GM19193 (cell line): ENCODE measurements at regions not wholly inside any gene's neighbourhood (a gene's known extent, or its start where the extent isn't known, plus 50 kb on each side); places are given as distances from the start of the nearest gene placed in this dataset.

ENCODE experiments used
- POLR2A ChIP-seq: IDR thresholded peaks from 4 replicates; pipeline ENCODE4 v1.6.1; 2011; ENCODE audit not compliant: insufficient read depth, insufficient read length; ENCODE audit errors: extremely low read depth

DNA sequence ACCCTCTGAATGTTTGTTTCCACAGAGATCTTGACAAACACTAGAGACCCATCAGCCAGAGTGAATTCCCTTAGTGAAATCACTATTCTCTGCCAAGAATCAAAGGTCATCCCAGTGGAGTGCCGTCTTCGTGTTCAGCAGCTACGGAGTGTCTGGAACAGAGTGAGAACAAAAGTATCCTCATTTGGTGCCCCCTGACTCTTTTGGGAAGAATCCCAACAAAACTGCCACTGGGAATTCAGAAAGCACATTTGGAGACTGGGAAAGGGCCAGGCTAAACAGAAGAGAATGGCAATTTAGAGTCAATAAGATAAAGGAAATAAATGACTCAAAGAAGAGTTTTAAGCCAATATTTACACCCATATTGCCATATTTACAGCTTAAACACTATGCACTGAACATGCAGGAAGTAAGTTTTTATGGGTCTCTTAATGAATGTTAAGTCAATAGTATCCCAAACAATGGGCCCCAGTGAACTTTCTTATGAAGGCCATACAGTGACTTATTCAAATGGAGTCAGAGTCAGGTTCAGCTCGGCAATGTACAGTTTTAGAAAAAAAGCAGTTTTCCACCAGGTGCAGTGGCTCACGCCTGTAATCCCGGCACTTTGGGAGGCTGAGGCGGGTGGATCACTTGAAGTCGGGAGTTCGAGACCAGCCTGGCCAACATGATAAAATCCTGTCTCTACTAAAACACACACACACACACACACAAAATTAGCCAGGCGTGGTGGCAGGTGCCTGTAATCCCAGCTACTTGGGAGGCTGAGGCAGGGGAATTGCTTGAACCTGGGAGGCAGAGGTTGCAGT, 392.6 kb downstream of the KLF5 start:
- no peak for TF ChIP-seq POLR2A

GRCh38 chr13:73450583-73450982, 391.8 kb downstream of the KLF5 start:
- TF ChIP-seq POLR2A, result no peak

GRCh38 chr13:73449252-73449651, 390.4 kb downstream of the KLF5 start:
- TF ChIP-seq POLR2A, result no peak

DNA sequence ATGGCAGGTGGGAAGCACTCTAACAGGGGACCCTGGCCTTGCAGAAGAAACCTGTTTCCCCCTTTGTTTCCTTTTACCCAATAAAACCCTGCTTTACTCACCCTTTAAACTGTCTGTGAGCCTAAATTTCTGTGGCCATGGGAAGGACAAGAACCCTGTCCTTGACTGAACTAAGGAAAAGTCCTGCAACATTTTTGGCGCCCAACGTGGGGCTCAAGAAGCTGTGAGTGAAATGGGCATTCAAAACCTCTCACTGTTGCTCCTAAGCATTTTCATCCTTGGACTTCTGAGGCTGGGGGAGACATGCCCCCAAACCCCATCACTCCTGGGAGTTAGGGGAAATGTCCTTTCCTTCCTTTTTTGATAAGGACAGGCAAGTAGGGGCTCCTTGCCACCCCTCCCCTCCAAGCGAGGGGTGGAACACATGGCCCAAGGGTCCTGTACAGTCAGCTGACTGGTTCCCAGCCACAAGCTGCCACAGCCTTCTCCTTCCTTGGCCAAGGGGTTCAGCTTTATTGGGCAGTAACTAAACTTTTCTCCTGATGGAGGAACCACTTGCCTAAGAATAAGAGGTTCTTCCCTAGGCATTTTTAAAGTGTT, 381.6 kb downstream of the KLF5 start:
- no peak for TF ChIP-seq POLR2A

DNA sequence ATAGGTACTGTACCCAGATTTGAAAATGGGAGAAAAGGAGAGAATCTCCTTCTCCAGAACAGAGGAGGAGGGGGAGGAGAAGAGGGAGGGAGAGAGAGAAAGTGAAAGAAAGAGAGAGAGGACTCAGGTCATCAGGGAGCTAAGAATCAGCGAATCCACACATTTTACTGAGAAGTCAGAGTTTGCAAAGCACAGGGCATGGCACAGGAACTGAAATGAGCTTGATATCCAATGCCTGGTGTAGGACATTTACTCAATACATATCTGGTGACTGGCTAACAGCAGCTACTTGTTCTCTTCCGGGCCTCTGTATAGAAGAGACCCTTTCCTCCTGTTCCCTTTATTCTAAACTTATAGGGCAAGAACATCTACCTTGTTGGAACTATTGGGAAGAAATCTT, 375.1 kb downstream of the KLF5 start:
- no peak for TF ChIP-seq POLR2A

DNA sequence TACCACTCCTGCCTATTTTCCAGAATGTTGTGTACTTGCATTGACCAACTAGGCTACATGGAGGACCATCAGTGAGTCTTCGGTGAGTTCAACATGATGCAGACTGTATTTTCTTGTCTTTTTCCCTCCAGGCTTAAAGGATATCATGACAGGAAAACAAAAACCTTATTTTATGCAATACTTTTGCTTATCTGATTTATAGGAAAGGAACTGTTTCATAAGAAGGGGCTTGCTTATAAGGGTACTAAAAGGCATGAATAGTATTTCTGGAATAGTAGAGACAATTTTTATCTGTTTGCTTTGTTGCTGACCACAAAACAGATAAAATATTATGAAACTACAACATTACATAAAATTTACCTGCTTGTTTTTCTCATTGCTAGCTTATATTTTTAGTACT, 374.7 kb downstream of the KLF5 start:
- no peak for TF ChIP-seq POLR2A

DNA sequence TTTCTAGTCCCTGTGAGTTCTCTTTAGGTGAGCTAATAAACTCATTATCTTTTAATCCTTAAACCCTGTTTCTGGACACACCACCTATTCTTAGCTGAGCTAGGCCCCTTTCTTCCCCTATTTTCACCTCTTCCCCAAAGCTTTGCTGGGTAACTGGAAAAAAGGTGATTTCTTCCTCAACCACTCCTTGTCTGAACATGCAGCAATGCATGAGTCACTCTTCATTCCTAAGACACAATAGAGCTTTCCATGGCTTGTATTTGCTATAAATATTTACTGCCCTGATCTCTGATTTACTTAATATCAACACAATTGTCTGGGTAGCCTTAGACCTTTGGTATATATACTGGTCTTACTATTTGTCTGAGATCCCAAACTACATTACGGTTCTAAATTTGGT, 370.9 kb downstream of the KLF5 start:
- TF ChIP-seq POLR2A, result no peak

GRCh38 chr13:73428706-73429105, 369.9 kb downstream of the KLF5 start:
- no peak for TF ChIP-seq POLR2A

- no peak for TF ChIP-seq POLR2A
Measured at GRCh38 chr13:73428137-73428536, 369.3 kb downstream of the KLF5 start.

GRCh38 chr13:73422973-73423372, 364.2 kb downstream of the KLF5 start:
- TF ChIP-seq POLR2A, result no peak

- TF ChIP-seq POLR2A, result no peak
Measured at GRCh38 chr13:73421310-73421912, 362.6 kb downstream of the KLF5 start.

- TF ChIP-seq POLR2A, result no peak
Measured at GRCh38 chr13:73419186-73419585, 360.4 kb downstream of the KLF5 start.

- no peak for TF ChIP-seq POLR2A
Measured at GRCh38 chr13:73417012-73417615, 358.3 kb downstream of the KLF5 start.

DNA sequence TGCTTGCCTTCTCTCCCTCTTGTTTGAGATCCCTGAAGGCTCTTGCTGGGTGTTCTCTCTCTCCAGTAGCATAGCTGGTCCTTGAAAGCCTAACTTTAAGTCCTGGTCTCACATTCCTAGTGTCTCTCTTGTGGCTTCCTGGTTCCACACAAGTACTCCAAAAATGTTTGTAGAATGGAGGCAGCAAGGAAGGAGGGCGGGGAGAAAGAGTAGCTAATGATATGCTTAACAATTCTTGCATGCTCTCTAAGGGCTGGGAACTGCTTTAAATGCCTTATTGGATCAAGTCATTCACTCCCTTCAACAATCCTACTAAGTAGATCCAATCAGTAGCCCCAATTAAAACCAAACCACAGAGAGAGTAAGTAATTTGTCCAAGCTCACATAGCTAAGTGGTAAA, 357.3 kb downstream of the KLF5 start:
- no peak for TF ChIP-seq POLR2A

DNA sequence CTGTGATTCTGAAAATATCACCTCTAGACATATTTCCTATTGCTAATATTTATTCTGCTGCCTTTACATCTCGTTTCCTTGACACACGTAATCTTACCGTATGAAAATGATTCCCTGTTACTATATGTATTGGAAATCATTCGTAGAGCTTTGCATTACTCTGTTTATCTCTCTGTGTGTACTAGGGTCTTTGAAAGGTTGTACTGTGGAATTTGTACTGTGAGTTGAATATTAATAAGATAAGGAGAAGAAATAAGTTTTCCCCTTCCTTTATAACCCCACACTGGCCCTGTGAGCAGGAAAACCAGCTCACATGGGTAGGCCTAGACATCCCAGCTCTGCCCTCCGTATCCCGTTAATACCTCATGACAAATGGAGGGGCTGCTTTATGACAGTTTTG, 354.9 kb downstream of the KLF5 start:
- TF ChIP-seq POLR2A, result no peak

- TF ChIP-seq POLR2A, result no peak
Measured at GRCh38 chr13:73412933-73413332, 354.1 kb downstream of the KLF5 start.
